HG02840 (cell line): ENCODE measurements at regions not wholly inside any gene's neighbourhood (a gene's known extent, or its start where the extent isn't known, plus 50 kb on each side); places are given as distances from the start of the nearest gene placed in this dataset.

Experiments
- ATAC-seq: cut with Tn5 transposase; IDR thresholded peaks from one replicate; pipeline ENCODE4 v1.9.1; 2021; ENCODE audit warnings: mild to moderate bottlenecking, moderate library complexity, moderate number of reproducible peaks; ENCODE audit not compliant: unreplicated experiment, low FRiP score

DNA sequence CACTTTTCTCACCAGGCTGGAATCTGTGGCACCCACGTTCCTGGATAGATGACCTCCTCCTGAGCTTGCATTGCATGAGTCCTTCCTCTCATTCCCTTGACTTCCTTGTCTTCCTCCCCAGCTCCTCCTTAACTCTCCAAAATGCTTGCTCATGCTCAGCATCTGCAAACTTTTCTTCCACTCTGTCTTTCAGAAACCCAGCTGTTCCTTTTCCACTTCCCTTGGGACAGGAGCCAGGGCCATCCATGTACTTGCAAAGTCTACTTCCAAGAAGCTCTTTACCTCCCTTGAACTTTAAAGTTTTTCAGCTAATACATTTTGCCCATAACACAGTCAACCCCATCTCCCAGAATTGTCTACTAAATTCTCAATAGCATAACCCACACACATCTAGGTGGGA, 861.7 kb downstream of the QKI start:
- no peak for ATAC-seq

DNA sequence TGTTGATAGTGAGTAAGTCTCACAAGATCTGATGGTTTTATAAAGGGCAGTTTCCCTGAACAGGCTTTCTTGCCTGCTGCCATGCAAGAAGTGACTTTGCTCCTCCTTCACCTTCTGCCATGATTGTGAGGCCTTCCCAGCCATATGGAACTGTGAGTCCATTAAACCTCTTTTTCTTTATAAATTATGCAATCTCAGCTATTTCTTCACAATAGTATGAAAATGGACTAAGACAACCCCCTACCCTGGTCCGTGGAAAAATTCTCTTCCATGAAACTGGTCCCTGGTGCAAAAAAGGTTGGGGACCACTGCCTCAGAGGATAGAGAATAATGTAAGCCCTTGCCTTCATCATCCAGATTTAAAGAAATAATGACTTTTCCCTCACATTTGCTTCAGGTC, 861.3 kb downstream of the QKI start:
- ATAC-seq = no peak

GRCh38 chr6:164274493-164274892, 860.0 kb downstream of the QKI start:
- ATAC-seq = no peak

DNA sequence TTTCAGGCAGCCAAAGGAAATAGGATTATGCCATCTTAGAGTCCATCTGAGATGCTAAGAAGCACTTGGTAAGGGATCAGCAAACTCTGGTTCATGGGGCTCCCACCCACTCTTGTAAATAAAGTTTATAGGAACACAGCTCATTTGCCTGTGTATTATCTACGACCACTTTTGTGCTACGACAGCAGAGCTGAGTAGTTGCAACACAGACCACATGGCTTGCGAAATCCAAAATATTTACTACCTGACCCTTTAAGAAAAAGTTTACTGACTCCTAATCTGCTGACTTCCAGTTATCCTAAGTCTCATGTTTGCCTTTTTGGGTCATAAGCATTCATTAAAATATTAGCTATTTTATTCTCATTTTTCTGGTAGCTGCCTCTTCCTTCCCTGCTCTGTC, 859.0 kb downstream of the QKI start:
- ATAC-seq = no peak

DNA sequence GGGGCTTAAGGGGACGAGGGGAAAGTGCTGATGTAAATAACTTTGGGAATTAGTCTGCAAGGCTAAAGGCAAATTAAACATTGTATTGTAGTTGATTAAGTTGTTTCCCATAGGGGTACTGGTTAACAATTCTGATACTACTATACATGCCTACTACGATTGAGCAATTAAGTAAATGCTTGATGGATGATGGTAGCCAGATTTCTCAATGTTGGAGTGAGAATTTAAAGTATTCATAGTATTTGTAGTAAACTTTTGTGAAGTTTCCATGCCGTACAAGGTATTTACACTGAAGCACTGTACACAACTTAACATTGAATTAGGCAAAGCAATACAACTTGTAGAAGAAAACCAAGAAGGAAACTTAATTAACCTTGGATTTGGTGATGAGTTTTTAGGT, 852.3 kb downstream of the QKI start:
- no peak for ATAC-seq

- ATAC-seq = no peak
Observed at GRCh38 chr6:164262348-164262747, 847.8 kb downstream of the QKI start.

- no peak for ATAC-seq
Observed at GRCh38 chr6:164258421-164258820, 843.9 kb downstream of the QKI start.

- no peak for ATAC-seq
Observed at GRCh38 chr6:164252948-164253347, 838.4 kb downstream of the QKI start.

GRCh38 chr6:164252291-164252690, 837.8 kb downstream of the QKI start:
- no peak for ATAC-seq

DNA sequence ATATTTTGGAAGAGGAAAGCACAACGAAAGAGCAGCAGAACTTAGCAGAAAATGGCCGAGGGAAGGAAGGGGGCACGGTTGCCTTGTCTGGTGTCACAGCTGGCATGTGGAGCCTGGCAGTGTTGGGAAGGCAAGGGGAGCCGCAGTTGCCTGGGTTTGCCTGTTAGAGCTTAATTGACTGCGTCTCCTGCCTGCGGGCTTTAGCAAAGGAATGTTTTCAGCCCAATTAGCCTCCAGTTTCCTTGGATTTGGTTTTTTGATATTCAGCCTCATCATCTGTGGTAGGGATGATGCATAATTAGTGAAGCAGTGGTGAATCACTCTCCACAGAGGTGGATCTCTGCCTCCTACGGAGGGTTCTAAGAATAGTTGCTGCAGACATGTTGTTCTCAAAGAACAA, 832.6 kb downstream of the QKI start:
- ATAC-seq = no peak

GRCh38 chr6:164246082-164246481, 831.6 kb downstream of the QKI start:
- no peak for ATAC-seq

DNA sequence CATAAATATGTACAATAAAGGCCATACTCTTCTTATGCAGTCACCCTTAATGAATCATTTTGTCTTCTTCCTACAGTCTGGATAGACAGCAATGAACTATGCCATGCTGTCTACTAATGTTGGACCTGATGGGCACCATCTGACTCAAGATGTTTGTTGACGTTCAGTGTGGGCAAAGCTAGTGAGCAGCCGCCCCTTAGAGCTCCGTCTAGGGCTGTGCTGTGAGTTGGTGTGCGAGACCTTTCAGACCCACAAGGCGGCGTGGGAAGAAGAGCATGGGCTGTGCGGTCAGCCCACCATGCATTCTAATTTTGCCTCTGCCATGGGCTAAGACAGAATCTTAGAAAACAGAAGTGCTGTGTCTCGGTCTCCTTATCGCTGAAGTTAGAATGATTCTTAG, 829.4 kb downstream of the QKI start:
- no peak for ATAC-seq

GRCh38 chr6:164243012-164243610, 828.6 kb downstream of the QKI start:
- no peak for ATAC-seq

DNA sequence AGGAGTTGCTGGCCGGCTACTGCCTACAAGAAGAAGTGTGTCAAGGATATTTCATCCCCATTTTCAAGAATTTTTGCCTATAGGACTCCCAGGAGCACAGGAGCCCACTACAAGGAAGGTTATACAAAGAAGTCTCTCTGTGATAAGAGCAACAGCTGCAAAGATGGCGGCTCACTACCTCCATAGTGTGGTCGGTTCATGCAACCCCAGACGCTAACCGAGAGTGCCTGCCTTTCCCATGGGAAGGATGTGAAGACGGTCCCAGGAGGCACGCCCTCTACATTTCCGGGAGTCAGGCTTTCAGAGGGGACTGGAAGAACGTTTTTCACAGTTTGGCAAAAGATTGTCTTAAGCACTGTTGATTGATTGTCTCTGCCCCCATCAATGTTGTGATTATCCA, 816.3 kb downstream of the QKI start:
- no peak for ATAC-seq

DNA sequence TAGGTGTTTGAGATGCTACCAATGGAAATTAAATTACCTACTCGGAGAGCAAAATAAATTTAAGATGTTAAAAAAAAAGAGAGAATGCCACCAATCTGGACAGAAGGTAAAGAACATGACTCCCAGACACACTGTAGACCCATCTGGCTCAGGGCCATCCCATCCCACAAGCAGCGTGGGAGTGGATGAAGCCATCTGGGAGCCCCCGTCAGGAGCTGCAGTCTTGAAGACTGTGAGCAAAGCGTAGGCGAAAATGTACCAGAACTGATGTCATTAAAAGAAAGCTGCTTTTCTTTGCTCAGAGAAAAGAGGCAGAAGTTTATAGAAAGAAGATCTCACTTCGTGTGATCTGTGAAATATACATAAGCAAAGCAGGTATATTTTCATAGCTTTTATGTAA, 815.7 kb downstream of the QKI start:
- no peak for ATAC-seq

DNA sequence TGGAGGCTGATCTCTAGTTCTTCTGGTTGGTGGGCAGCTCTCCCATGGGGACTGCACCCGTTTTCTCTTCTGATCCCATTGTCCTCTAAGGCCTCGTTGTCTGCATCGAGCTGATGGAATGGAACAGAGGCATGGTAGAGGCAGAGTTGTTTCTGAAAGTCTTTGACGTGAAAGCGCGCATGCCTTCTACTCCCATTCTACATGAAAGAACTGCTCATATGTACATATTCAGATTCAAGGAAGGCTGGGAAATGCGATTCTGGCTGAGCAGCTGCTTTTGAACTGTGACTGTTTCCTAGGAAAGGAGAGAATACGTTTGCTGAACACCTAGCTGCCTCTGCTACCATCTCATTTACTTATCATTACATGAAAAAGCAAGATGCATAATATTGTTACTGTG, 815.2 kb downstream of the QKI start:
- no peak for ATAC-seq

- no peak for ATAC-seq
Observed at GRCh38 chr6:164227952-164228522, 813.5 kb downstream of the QKI start.

- no peak for ATAC-seq
Observed at GRCh38 chr6:164216839-164217238, 802.3 kb downstream of the QKI start.

DNA sequence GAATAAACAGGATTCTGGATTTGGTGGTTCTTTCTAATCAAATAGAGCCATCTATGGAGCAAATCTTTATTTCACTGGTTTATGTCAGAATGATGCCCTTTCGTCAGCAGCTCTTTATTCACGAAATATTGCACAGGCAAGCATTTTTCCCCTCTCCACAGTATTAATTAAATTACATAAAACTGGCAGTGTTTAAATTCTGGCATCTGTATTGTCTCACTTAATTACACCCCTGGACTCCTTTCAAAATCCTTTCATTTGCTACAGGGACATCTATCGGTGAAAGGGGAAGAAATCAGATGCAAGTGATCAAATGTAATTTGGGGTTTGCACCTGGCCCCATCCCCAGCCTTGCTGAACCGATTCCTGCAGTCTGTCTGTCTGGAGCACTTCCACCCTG, 801.9 kb downstream of the QKI start:
- ATAC-seq = no peak

DNA sequence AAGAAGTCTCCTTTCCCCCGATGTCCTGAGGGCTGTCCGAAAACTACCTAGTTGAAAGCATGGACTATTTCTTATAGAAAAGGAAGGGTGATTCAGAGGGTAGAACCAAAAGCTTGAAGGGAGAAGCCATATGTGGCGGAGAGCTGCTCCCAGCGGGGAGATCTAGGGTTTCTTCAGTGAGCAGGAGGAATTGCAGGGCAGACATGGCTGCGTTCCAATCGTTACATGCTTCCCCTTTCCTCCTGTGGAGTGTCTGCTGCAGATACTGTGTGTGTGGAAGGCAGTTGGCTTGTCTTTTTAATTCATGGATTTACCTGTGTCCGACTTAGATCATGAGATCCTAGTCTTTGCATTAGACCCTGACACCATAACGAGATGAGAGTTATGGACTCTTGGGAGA, 799.5 kb downstream of the QKI start:
- ATAC-seq = no peak

DNA sequence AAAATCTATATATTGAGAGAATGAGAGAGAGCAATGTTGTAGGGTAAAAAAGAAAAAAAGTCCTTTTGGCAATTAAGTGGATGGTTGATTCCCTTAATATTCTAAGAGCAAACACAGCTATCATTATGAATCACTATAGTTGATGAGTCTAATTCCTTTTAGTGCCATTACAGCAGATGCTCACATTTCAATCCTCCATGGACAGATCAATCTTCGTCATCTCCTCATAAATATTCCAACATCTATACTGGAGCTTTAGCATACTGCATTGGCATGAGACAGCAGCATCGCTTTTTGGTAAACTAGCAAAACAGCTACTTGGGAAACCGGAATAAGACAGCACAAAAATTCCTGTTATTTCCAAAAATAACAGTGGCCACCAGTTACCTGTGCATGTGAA, 796.7 kb downstream of the QKI start:
- no peak for ATAC-seq

DNA sequence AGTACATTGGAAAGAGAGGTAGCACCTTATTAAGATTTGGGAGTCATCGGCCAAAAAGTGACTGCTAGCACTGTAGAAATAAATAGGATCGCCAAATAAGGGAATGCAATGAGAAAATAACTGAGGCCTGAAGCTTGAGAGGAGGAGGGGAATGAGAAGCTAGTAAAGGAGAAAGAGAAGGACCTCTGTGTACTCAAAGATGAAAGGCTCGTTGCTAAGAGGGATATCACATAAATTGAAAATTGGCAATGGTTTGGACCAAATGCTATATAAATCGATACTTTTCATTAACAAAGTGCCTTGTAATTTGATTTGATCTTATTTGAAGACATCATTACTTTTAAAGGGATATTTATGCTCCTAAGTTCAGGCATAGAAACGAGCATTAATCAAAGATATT, 796.3 kb downstream of the QKI start:
- no peak for ATAC-seq

- ATAC-seq = no peak
Observed at GRCh38 chr6:164210323-164210722, 795.8 kb downstream of the QKI start.
